GM12878 (cell line): ENCODE measurements at regions not wholly inside any gene's neighbourhood (a gene's known extent, or its start where the extent isn't known, plus 50 kb on each side); places are given as distances from the start of the nearest gene placed in this dataset.

Experiments
- CTCF ChIP-seq, 3 experiments: IDR thresholded peaks in 2 of 3; conservative IDR thresholded peaks in 1 of 3; 2 replicates each; pipeline ENCODE4 v1.5.1; 2011; ENCODE audit warnings: low read depth in 3 of 3, low read length in 3 of 3, mild to moderate bottlenecking in 3 of 3, control low read depth in 2 of 3, moderate library complexity in 2 of 3, inconsistent platforms in 1 of 3, mixed read lengths in 1 of 3; ENCODE audit not compliant: control insufficient read depth in 2 of 3, insufficient read depth in 1 of 3; ENCODE audit errors: extremely low read depth in 1 of 3
- TCF3 ChIP-seq: IDR thresholded peaks from 2 replicates; pipeline ENCODE4 v1.6.1; 2012; ENCODE audit warnings: low read depth, mild to moderate bottlenecking, low read length, borderline replicate concordance; ENCODE audit not compliant: insufficient read depth

- no peak for TF ChIP-seq CTCF (IDR thresholded peaks at IDR 0.05 in 2 of 3, conservative IDR thresholded peaks at IDR 0.05 in 1 of 3; ENCODE audit: control insufficient read depth in 2 of 3, extremely low read depth in 1 of 3, insufficient read depth in 1 of 3, low read depth in 3 of 3, low read length in 3 of 3)
- no peak for TF ChIP-seq TCF3
Measured at GRCh38 chr6:166021429-166021828, 146.2 kb downstream of the TBXT start.
